Ishikawa (cell line): ENCODE measurements at regions not wholly inside any gene's neighbourhood (a gene's known extent, or its start where the extent isn't known, plus 50 kb on each side); places are given as distances from the start of the nearest gene placed in this dataset.

Source experiments
- EP300 ChIP-seq: IDR thresholded peaks from 2 replicates; pipeline ENCODE4 v1.6.1; 2012; ENCODE audit warnings: borderline replicate concordance
- TCF12 ChIP-seq: IDR thresholded peaks from 2 replicates; pipeline ENCODE4 v1.6.1; 2012; ENCODE audit warnings: low read depth
- TF ChIP-seq, protein P1 (sequence below): IDR thresholded peaks from 2 replicates; pipeline ENCODE4 v1.6.1; 2012

DNA sequence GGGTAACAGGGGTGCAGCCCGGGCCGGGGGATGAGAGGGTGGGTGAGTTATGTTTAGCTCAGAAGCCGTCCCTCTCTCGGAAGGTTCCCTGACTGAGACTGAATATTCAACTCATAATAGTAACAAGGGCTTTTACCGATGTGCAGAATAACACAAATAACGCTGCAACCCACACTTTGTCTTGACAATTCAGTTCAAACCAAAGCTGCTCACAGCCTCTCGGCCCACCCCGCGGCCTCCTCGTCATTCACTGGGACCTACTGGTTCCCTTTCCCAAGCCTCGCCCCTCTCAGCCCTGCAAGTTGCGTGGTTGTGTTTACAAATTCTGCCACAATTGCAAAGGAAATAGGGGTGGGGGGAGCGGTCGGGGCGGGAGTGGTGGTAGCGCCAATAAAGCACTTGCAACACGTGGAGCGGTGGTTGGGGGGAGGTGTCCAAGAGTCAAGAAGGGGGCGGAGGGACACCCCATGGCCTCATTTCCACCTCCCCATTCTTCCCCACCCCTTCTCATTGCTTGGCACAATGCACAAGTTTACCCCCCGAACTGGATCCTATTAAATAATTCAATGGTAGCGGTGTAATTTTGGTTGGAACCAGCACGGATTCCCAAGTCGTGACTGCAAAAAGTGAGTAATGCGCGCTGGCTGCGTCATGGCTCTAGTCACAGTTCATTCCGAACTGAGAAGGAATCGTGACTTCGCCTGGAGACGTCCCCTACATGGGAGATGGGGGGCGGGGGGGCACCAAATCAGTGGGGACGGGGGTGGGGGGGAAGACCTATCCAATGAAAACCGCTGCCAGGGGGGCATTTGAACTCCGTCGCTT lies 102.0 kb upstream of the HSD17B12 start:
- TF ChIP-seq EP300 = no peak
- TF ChIP-seq, protein P1, sequence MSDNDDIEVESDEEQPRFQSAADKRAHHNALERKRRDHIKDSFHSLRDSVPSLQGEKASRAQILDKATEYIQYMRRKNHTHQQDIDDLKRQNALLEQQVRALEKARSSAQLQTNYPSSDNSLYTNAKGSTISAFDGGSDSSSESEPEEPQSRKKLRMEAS = no peak
- no peak for TF ChIP-seq TCF12
